H9 (cell line): ENCODE measurements at regions not wholly inside any gene's neighbourhood (a gene's known extent, or its start where the extent isn't known, plus 50 kb on each side); places are given as distances from the start of the nearest gene placed in this dataset.

Experiments
- DNase-seq: peaks from one replicate; pipeline ENCODE4 v3.0.0-alpha.2; 2017
- H2AFZ ChIP-seq: one replicate; pipeline ENCODE4 v1.6.1; 2013; ENCODE audit warnings: mild to moderate bottlenecking, low read length, control low read depth, moderate library complexity
- H2AK5ac ChIP-seq: 2 replicates; pipeline ENCODE4 v1.6.1; 2013; ENCODE audit warnings: low read length, control low read depth, mixed read lengths; ENCODE audit not compliant: insufficient read length
- H2BK120ac ChIP-seq: one replicate; pipeline ENCODE4 v1.6.1; 2013; ENCODE audit warnings: low read depth, mild to moderate bottlenecking, low read length, control low read depth, inconsistent platforms; ENCODE audit not compliant: poor library complexity, severe bottlenecking
- H2BK12ac ChIP-seq: 2 replicates; pipeline ENCODE4 v1.6.1; 2013; ENCODE audit warnings: low read length, control low read depth, mixed read lengths, low read depth; ENCODE audit not compliant: insufficient read length
- H2BK15ac ChIP-seq: 2 replicates; pipeline ENCODE4 v1.6.1; 2013; ENCODE audit warnings: low read depth, low read length, control low read depth
- H2BK20ac ChIP-seq: one replicate; pipeline ENCODE4 v1.6.1; 2013; ENCODE audit warnings: low read depth, mild to moderate bottlenecking, low read length, control low read depth, inconsistent platforms; ENCODE audit not compliant: poor library complexity, severe bottlenecking
- H2BK5ac ChIP-seq: 2 replicates; pipeline ENCODE4 v1.6.1; 2013; ENCODE audit warnings: low read length, control low read depth, mixed read lengths; ENCODE audit not compliant: insufficient read length
- H3K14ac ChIP-seq: 2 replicates; pipeline ENCODE4 v1.6.1; 2013; ENCODE audit warnings: low read length, control low read depth; ENCODE audit not compliant: insufficient read depth
- H3K18ac ChIP-seq: 2 replicates; pipeline ENCODE4 v1.6.1; 2013; ENCODE audit warnings: low read depth, mild to moderate bottlenecking, mixed read lengths, low read length, control low read depth; ENCODE audit not compliant: insufficient read length
- H3K23ac ChIP-seq: 2 replicates; pipeline ENCODE4 v1.6.1; 2013; ENCODE audit warnings: low read length, control low read depth, mixed read lengths, low read depth; ENCODE audit not compliant: insufficient read length
- H3K23me2 ChIP-seq: 2 replicates; pipeline ENCODE4 v1.6.1; 2013; ENCODE audit warnings: low read depth, mild to moderate bottlenecking, mixed read lengths, low read length, control low read depth; ENCODE audit not compliant: insufficient read length, poor library complexity, severe bottlenecking
- H3K27ac ChIP-seq: 2 replicates; pipeline ENCODE4 v1.5.1; 2013; ENCODE audit warnings: low read length, control low read depth, mixed read lengths, low read depth; ENCODE audit not compliant: insufficient read length
- H3K27me3 ChIP-seq: 2 replicates; pipeline ENCODE4 v1.6.1; 2013; ENCODE audit warnings: low read length, control low read depth, inconsistent platforms; ENCODE audit not compliant: insufficient read depth
- H3K4ac ChIP-seq: 2 replicates; pipeline ENCODE4 v1.6.1; 2013; ENCODE audit warnings: low read depth, mild to moderate bottlenecking, control low read depth, inconsistent platforms, low read length, moderate library complexity
- H3K4me1 ChIP-seq: 2 replicates; pipeline ENCODE4 v1.6.1; 2013; ENCODE audit warnings: low read length, control low read depth, inconsistent platforms; ENCODE audit not compliant: insufficient read depth
- H3K4me2 ChIP-seq: 2 replicates; pipeline ENCODE4 v1.6.1; 2013; ENCODE audit warnings: low read length, control low read depth, mixed read lengths; ENCODE audit not compliant: insufficient read length, insufficient read depth
- H3K56ac ChIP-seq: 2 replicates; pipeline ENCODE4 v1.6.1; 2013; ENCODE audit warnings: low read depth, mild to moderate bottlenecking, mixed read lengths, low read length, control low read depth; ENCODE audit not compliant: insufficient read length
- H3K79me1 ChIP-seq: 2 replicates; pipeline ENCODE4 v1.6.1; 2013; ENCODE audit warnings: low read depth, mild to moderate bottlenecking, moderate library complexity, low read length, control low read depth, inconsistent platforms; ENCODE audit not compliant: insufficient read depth, poor library complexity, severe bottlenecking
- H3K79me2 ChIP-seq: 2 replicates; pipeline ENCODE4 v1.6.1; 2013; ENCODE audit warnings: low read length, control low read depth, inconsistent platforms; ENCODE audit not compliant: insufficient read depth
- H3K9ac ChIP-seq: 2 replicates; pipeline ENCODE4 v1.6.1; 2013; ENCODE audit warnings: low read length, control low read depth, mixed read lengths; ENCODE audit not compliant: insufficient read length; ENCODE audit errors: extremely low read depth
- H3K9me3 ChIP-seq: one replicate; pipeline ENCODE4 v1.6.1; 2013; ENCODE audit warnings: low read depth, low read length, inconsistent platforms; ENCODE audit not compliant: control insufficient read depth
- H3T11ph ChIP-seq: one replicate; pipeline ENCODE4 v1.6.1; 2013; ENCODE audit warnings: mild to moderate bottlenecking, low read length, control low read depth, inconsistent platforms
- H4K20me1 ChIP-seq: one replicate; pipeline ENCODE4 v1.6.1; 2013; ENCODE audit not compliant: control insufficient read depth, insufficient read length, insufficient read depth
- H4K5ac ChIP-seq: 2 replicates; pipeline ENCODE4 v1.6.1; 2013; ENCODE audit warnings: low read depth, mild to moderate bottlenecking, mixed read lengths, low read length, control low read depth; ENCODE audit not compliant: insufficient read length
- H4K8ac ChIP-seq: replicated peaks from 2 replicates; pipeline ENCODE4 v1.6.1; 2013; ENCODE audit warnings: low read length, control low read depth, mixed read lengths, low read depth; ENCODE audit not compliant: insufficient read length
- H4K91ac ChIP-seq: 2 replicates; pipeline ENCODE4 v1.6.1; 2013; ENCODE audit warnings: low read depth, mild to moderate bottlenecking, moderate library complexity, mixed read lengths, low read length, control low read depth; ENCODE audit not compliant: insufficient read length
- H3K27ac Mint-ChIP-seq, 3 experiments: 2 replicates in 2 of 3; 3 replicates in 1 of 3; pipeline ENCODE4 v1.8.0; 2020 to 2021; ENCODE audit warnings: mixed read lengths in 3 of 3, mild to moderate bottlenecking in 1 of 3, moderate library complexity in 1 of 3
- H3K27me3 Mint-ChIP-seq: 2 replicates; pipeline ENCODE4 v1.8.0; 2021; ENCODE audit warnings: low read depth, mild to moderate bottlenecking, moderate library complexity, mixed read lengths
- H3K36me3 Mint-ChIP-seq, 3 experiments: 2 replicates in 2 of 3; 3 replicates in 1 of 3; pipeline ENCODE4 v1.8.0; 2020 to 2021; ENCODE audit warnings: low read depth in 3 of 3, mixed read lengths in 3 of 3; ENCODE audit not compliant: insufficient read depth in 1 of 3
- H3K4me1 Mint-ChIP-seq, 2 experiments: 2 replicates each; pipeline ENCODE4 v1.8.0; 2020; ENCODE audit warnings: mixed read lengths in 2 of 2
- H3K4me3 Mint-ChIP-seq, 2 experiments: 2 replicates in 1 of 2; 3 replicates in 1 of 2; pipeline ENCODE4 v1.8.0; 2020 to 2021; ENCODE audit warnings: mild to moderate bottlenecking in 2 of 2, mixed read lengths in 2 of 2, moderate library complexity in 1 of 2
- H3K9me3 Mint-ChIP-seq, 2 experiments: 2 replicates in 1 of 2; 3 replicates in 1 of 2; pipeline ENCODE4 v1.8.0; 2020; ENCODE audit warnings: mild to moderate bottlenecking in 2 of 2, mixed read lengths in 2 of 2, moderate library complexity in 1 of 2
- WGBS: extraction: QIAGEN DNeasy Blood & Tissue Kit; methylation state at CpG from one replicate; pipeline ENCODE4 v1.1.7; 2013; ENCODE audit warnings: missing lambda C conversion rate, low lambda C conversion rate, mixed read lengths; ENCODE audit not compliant: insufficient read length; ENCODE audit errors: extremely low coverage; 5-methylcytosine and 5-hydroxymethylcytosine counted together
- TF ChIP-seq, protein P1 (sequence below): fragments of 200-600 bp; sonication (generic); conservative IDR thresholded peaks from 3 replicates; pipeline ENCODE4 v1.8.0; 2021; ENCODE audit warnings: antibody characterized with exemption, mild to moderate bottlenecking

DNA sequence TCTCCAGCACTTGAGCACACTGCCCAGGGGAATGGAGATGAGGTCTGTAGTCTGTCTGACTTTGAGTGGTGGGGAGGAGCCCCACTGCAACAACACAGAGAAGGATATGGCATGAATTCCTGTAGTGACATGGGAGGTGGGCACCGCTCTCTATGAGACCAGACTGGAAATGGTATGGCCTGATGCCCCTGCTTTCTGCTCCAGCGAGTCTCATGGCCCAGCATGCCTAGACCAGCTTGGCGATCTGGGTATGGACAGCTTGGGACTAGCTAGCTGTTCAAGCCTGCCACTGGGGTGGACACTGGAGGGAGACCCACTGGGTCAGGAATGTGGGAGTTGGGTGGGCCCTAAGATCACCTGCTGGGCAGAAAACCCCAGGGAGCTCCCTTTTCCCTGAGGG, 477.8 kb upstream of the SEL1L start:
- Histone ChIP-seq H2BK120ac (no peak overlapping the region), H3K18ac (no peak overlapping the region), H3K27me3 (no peaks in the 10 kb centered on the region), H3K4me2 (no peak overlapping the region), H4K5ac (no peak overlapping the region), H2AK5ac (no peak overlapping the region), H4K8ac (no peak overlapping the region), H2AFZ (no peak overlapping the region), H3K9me3 (no peaks in the 10 kb centered on the region), H2BK12ac (no peak overlapping the region), H3K9ac (no peak overlapping the region), H3K14ac (no peak overlapping the region), H2BK15ac (no peak overlapping the region), H3K56ac (no peak overlapping the region), H3K79me1 (no peaks in the 10 kb centered on the region), H3T11ph (no peak overlapping the region), H3K23ac (no peak overlapping the region), H3K23me2 (no peaks in the 10 kb centered on the region), H3K4ac (no peak overlapping the region), H3K4me1 (no peaks in the 10 kb centered on the region), H4K91ac (no peak overlapping the region), H3K27ac (no peak overlapping the region), H4K20me1 (no peaks in the 10 kb centered on the region), H3K79me2 (no peaks in the 10 kb centered on the region), H2BK20ac (no peak overlapping the region), H2BK5ac (no peak overlapping the region)
- Mint-ChIP-seq H3K27me3 (no peaks in the 10 kb centered on the region), H3K36me3 (peaks cover 0 to 4% (median 0%) of the 10 kb centered on the region in 3 experiments; a peak in 2 of 7 replicates), H3K9me3 (peaks cover 9 to 11% of the 10 kb centered on the region in 2 experiments; a peak in 1 of 5 replicates), H3K27ac (no peak overlapping the region), H3K4me1 (no peaks in the 10 kb centered on the region), H3K4me3 (no peak overlapping the region)
- no peak for DNase-seq
- TF ChIP-seq, protein P1, sequence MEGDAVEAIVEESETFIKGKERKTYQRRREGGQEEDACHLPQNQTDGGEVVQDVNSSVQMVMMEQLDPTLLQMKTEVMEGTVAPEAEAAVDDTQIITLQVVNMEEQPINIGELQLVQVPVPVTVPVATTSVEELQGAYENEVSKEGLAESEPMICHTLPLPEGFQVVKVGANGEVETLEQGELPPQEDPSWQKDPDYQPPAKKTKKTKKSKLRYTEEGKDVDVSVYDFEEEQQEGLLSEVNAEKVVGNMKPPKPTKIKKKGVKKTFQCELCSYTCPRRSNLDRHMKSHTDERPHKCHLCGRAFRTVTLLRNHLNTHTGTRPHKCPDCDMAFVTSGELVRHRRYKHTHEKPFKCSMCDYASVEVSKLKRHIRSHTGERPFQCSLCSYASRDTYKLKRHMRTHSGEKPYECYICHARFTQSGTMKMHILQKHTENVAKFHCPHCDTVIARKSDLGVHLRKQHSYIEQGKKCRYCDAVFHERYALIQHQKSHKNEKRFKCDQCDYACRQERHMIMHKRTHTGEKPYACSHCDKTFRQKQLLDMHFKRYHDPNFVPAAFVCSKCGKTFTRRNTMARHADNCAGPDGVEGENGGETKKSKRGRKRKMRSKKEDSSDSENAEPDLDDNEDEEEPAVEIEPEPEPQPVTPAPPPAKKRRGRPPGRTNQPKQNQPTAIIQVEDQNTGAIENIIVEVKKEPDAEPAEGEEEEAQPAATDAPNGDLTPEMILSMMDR = no peak
- WGBS = no CpG with 5 or more reads among the region's 3 CpGs
